Endothelial cell of umbilical vein (primary cell): ENCODE measurements at regions not wholly inside any gene's neighbourhood (a gene's known extent, or its start where the extent isn't known, plus 50 kb on each side); places are given as distances from the start of the nearest gene placed in this dataset.

Source experiments
- CTCF ChIP-seq, 2 donors: IDR thresholded peaks; 1 replicate in 1 of 2; 2 replicates in 1 of 2; pipeline ENCODE4 v1.5.1; 2011; ENCODE audit warnings: low read length in 2 of 2, mild to moderate bottlenecking in 2 of 2, moderate library complexity in 2 of 2, control low read depth in 1 of 2, inconsistent platforms in 1 of 2, low read depth in 1 of 2; ENCODE audit not compliant: insufficient read depth in 1 of 2; ENCODE audit errors: extremely low read depth in 1 of 2
- EZH2 ChIP-seq: IDR thresholded peaks from 2 replicates; pipeline ENCODE4 v1.6.1; 2012; ENCODE audit warnings: borderline replicate concordance, low read depth, mild to moderate bottlenecking, moderate library complexity, low read length, inconsistent platforms; ENCODE audit not compliant: severe bottlenecking
- JUN ChIP-seq: IDR thresholded peaks from 2 replicates; pipeline ENCODE4 v1.6.1; 2011; ENCODE audit warnings: borderline replicate concordance, low read depth; ENCODE audit not compliant: insufficient read length, insufficient read depth
- POLR2AphosphoS5 ChIP-seq: IDR thresholded peaks from 2 replicates; pipeline ENCODE4 v1.6.1; 2012; ENCODE audit warnings: low read depth, mild to moderate bottlenecking, control low read depth, low read length, moderate library complexity; ENCODE audit not compliant: insufficient read depth

GRCh38 chr11:37712251-37712650, 1114.2 kb upstream of the RAG2 start:
- TF ChIP-seq JUN: no peak
- no peak for TF ChIP-seq CTCF (IDR thresholded peaks at IDR 0.05; ENCODE audit: extremely low read depth in 1 of 2, insufficient read depth in 1 of 2, low read depth in 1 of 2, low read length in 2 of 2)
- no peak for TF ChIP-seq EZH2
- no peak for TF ChIP-seq POLR2AphosphoS5
